ENCODE measurements at regions not wholly inside any gene's neighbourhood (a gene's known extent, or its start where the extent isn't known, plus 50 kb on each side); places are given as distances from the start of the nearest gene placed in this dataset.

DNA sequence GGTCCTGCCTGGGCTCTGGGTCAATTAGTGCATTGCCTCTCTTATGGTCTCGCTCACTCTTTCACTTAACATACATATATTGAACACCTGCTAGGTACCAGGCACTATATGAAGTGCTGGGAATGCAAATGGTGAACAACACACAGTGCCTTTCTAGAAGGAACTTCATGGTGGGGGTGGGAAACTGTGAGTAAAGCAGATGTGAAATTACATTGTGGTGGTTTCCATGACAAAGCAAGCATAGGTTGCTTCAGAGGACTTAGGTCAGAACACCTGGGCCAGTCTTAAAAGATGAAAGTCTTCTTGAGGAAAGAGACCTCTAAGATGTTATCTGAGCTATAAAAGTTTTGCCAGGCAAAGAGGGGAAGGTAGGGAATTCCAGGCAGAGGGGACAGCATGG lies 231.3 kb downstream of the BUD13 start:
- TF ChIP-seq POLR2AphosphoS5 (IDR thresholded peaks at IDR 0.05) (no peak), POLR2A (IDR thresholded peaks at IDR 0.05) (no peak)
- TF ChIP-seq, protein P1, sequence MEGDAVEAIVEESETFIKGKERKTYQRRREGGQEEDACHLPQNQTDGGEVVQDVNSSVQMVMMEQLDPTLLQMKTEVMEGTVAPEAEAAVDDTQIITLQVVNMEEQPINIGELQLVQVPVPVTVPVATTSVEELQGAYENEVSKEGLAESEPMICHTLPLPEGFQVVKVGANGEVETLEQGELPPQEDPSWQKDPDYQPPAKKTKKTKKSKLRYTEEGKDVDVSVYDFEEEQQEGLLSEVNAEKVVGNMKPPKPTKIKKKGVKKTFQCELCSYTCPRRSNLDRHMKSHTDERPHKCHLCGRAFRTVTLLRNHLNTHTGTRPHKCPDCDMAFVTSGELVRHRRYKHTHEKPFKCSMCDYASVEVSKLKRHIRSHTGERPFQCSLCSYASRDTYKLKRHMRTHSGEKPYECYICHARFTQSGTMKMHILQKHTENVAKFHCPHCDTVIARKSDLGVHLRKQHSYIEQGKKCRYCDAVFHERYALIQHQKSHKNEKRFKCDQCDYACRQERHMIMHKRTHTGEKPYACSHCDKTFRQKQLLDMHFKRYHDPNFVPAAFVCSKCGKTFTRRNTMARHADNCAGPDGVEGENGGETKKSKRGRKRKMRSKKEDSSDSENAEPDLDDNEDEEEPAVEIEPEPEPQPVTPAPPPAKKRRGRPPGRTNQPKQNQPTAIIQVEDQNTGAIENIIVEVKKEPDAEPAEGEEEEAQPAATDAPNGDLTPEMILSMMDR (IDR thresholded peaks at IDR 0.05), result no peak
